Adrenal gland (tissue), 5 donors: ENCODE measurements at regions not wholly inside any gene's neighbourhood (a gene's known extent, or its start where the extent isn't known, plus 50 kb on each side); places are given as distances from the start of the nearest gene placed in this dataset.

Experiments used
- POLR2A ChIP-seq, 2 donors: fragments of 450-650 bp; IDR thresholded peaks; one replicate each; pipeline ENCODE4 v1.6.1; 2017; ENCODE audit warnings: antibody characterized with exemption in 2 of 2, mild to moderate bottlenecking in 2 of 2, moderate library complexity in 1 of 2
- TF ChIP-seq, protein P1 (sequence below), 6 experiments: fragments of 450-650 bp in 4 of 6; fragments of 200-600 bp in 2 of 6; sonication (generic) in 1 of 6; IDR thresholded peaks; 1 replicate in 5 of 6; 2 replicates in 1 of 6; pipeline versions ENCODE4 v1.5.1 to v1.8.0; 2016 to 2021; ENCODE audit warnings: antibody characterized with exemption in 6 of 6, mild to moderate bottlenecking in 2 of 6, moderate library complexity in 1 of 6
- donor health status: DM: no; HTN: no; CAD: no.

DNA sequence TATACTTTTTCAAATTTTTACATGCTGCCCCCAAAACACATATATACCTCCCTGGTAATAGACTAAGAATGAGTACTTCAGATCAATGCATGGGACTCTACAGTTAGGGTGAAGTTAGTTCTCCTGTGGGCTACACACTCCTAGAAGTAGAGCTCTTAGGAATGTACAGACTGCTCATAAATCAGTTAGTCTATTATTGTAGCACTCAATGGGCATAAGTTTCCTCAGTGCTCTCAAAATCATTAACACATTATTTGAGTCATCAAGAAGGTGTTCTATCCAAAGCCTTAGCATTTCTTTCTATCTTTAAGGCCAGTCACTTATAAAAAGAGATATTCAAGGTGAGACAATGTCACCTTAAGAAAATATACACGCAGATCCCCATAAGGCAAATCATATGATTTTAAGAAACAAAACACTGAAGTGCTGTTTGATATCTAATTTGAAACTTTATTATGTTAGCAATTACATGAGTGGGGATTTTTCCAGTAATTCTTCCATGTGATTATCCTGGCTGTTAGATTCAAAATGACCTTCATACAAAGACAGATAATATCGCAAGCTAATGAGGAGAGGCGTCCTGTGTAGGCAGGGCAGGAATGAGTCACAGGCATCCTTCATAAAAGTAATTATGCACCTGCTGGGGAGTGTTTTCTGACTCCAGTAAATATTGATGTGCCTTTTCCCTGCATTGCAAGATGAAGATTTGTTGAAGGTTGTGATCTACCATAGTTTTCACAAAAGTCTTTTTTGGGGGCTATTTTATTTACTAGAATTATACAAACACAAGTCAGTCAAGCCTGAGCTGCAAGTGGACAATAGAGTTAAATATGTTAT lies 167.2 kb upstream of the ATP1B1 start:
- TF ChIP-seq, protein P1, sequence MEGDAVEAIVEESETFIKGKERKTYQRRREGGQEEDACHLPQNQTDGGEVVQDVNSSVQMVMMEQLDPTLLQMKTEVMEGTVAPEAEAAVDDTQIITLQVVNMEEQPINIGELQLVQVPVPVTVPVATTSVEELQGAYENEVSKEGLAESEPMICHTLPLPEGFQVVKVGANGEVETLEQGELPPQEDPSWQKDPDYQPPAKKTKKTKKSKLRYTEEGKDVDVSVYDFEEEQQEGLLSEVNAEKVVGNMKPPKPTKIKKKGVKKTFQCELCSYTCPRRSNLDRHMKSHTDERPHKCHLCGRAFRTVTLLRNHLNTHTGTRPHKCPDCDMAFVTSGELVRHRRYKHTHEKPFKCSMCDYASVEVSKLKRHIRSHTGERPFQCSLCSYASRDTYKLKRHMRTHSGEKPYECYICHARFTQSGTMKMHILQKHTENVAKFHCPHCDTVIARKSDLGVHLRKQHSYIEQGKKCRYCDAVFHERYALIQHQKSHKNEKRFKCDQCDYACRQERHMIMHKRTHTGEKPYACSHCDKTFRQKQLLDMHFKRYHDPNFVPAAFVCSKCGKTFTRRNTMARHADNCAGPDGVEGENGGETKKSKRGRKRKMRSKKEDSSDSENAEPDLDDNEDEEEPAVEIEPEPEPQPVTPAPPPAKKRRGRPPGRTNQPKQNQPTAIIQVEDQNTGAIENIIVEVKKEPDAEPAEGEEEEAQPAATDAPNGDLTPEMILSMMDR (IDR thresholded peaks at IDR 0.05) = no peak
- no peak for TF ChIP-seq POLR2A (IDR thresholded peaks at IDR 0.05)
